DOHH2 (cell line): ENCODE measurements at regions not wholly inside any gene's neighbourhood (a gene's known extent, or its start where the extent isn't known, plus 50 kb on each side); places are given as distances from the start of the nearest gene placed in this dataset.

Source experiments
- H3F3A ChIP-seq: fragments of 200-600 bp; sonication (generic), shearing (Covaris generic); 2 replicates; pipeline ENCODE4 v1.6.0; 2016; ENCODE audit warnings: antibody characterized with exemption, mild to moderate bottlenecking; ENCODE audit not compliant: control insufficient read depth, insufficient read depth
- H3K27ac ChIP-seq: fragments of 200-600 bp; sonication (generic); 2 replicates; pipeline ENCODE4 v1.5.1; 2014; ENCODE audit warnings: low read depth, mild to moderate bottlenecking, low read length, moderate library complexity
- H3K27me3 ChIP-seq: fragments of 200-600 bp; sonication (generic); 2 replicates; pipeline ENCODE4 v1.6.1; 2014; ENCODE audit warnings: mild to moderate bottlenecking, low read length, mixed read lengths; ENCODE audit not compliant: control insufficient read depth
- H3K36me3 ChIP-seq: fragments of 200-600 bp; sonication (generic); 2 replicates; pipeline ENCODE4 v1.6.1; 2014; ENCODE audit warnings: mild to moderate bottlenecking, low read length, moderate library complexity, mixed read lengths; ENCODE audit not compliant: control insufficient read depth
- H3K4me1 ChIP-seq: fragments of 200-600 bp; sonication (generic); 2 replicates; pipeline ENCODE4 v1.6.1; 2014; ENCODE audit warnings: mild to moderate bottlenecking, low read length, mixed read lengths; ENCODE audit not compliant: control insufficient read depth
- H3K4me2 ChIP-seq: fragments of 200-600 bp; sonication (generic); 2 replicates; pipeline ENCODE4 v1.6.0; 2014; ENCODE audit warnings: mild to moderate bottlenecking, low read length, moderate library complexity
- H3K4me3 ChIP-seq: fragments of 200-600 bp; sonication (generic); 2 replicates; pipeline ENCODE4 v1.5.1; 2014; ENCODE audit warnings: mild to moderate bottlenecking, low read length, mixed read lengths
- H3K79me2 ChIP-seq: fragments of 200-600 bp; sonication (generic); 2 replicates; pipeline ENCODE4 v1.6.1; 2014; ENCODE audit warnings: mild to moderate bottlenecking, low read length, mixed read lengths; ENCODE audit not compliant: control insufficient read depth
- H3K9me2 ChIP-seq: fragments of 200-600 bp; sonication (generic); replicated peaks from 2 replicates; pipeline ENCODE4 v1.6.1; 2014; ENCODE audit warnings: mild to moderate bottlenecking, low read length, mixed read lengths; ENCODE audit not compliant: control insufficient read depth
- H3K9me3 ChIP-seq: fragments of 200-600 bp; sonication (generic); 2 replicates; pipeline ENCODE4 v1.6.1; 2014; ENCODE audit warnings: antibody characterized with exemption, low read length, mixed read lengths; ENCODE audit not compliant: control insufficient read depth, insufficient read depth
- H4K20me1 ChIP-seq: fragments of 200-600 bp; sonication (generic); 2 replicates; pipeline ENCODE4 v1.6.0; 2014; ENCODE audit warnings: low read depth, mild to moderate bottlenecking, antibody characterized with exemption, low read length, moderate library complexity; ENCODE audit not compliant: control insufficient read depth, insufficient read depth
- EZH2phosphoT487 ChIP-seq: fragments of 200-600 bp; sonication (generic); IDR thresholded peaks from 2 replicates; pipeline ENCODE4 v1.6.1; 2017; ENCODE audit warnings: borderline replicate concordance, mild to moderate bottlenecking, antibody characterized with exemption, low read length, moderate library complexity, mixed read lengths
- TF ChIP-seq, protein P1 (sequence below): fragments of 200-600 bp; sonication (generic); IDR thresholded peaks from one replicate; pipeline ENCODE4 v1.5.1; 2014; ENCODE audit warnings: antibody characterized with exemption, mild to moderate bottlenecking, low read depth, low read length; ENCODE audit not compliant: poor library complexity, severe bottlenecking

DNA sequence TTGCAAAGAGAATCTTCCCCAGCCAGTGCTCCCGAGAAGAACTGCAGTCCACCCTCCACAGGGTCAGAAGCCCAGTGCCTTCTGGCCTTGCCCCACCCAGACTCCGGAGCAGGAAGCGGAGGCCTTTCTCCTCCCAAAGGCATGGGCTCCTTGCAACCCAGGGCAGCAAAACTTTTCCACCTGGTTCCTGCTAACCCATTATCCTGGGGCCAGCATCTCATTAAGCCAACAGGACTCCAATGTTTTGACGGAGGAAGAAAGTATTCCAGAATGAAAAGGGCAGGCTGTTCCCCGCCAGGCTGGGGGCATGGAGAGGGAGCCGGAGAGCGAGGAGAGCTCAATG lies 88.1 kb downstream of the RTL6 start:
- Histone ChIP-seq H3K4me3 (no peak overlapping the region), H3F3A (no peaks in the 10 kb centered on the region), H3K9me2 (no peaks in the 10 kb centered on the region), H4K20me1 (no peaks in the 10 kb centered on the region), H3K4me1 (no peaks in the 10 kb centered on the region), H3K79me2 (no peaks in the 10 kb centered on the region), H3K27ac (no peak overlapping the region), H3K36me3 (no peaks in the 10 kb centered on the region), H3K9me3 (no peaks in the 10 kb centered on the region), H3K4me2 (no peak overlapping the region), H3K27me3 (no peaks in the 10 kb centered on the region)
- TF ChIP-seq, protein P1, sequence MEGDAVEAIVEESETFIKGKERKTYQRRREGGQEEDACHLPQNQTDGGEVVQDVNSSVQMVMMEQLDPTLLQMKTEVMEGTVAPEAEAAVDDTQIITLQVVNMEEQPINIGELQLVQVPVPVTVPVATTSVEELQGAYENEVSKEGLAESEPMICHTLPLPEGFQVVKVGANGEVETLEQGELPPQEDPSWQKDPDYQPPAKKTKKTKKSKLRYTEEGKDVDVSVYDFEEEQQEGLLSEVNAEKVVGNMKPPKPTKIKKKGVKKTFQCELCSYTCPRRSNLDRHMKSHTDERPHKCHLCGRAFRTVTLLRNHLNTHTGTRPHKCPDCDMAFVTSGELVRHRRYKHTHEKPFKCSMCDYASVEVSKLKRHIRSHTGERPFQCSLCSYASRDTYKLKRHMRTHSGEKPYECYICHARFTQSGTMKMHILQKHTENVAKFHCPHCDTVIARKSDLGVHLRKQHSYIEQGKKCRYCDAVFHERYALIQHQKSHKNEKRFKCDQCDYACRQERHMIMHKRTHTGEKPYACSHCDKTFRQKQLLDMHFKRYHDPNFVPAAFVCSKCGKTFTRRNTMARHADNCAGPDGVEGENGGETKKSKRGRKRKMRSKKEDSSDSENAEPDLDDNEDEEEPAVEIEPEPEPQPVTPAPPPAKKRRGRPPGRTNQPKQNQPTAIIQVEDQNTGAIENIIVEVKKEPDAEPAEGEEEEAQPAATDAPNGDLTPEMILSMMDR: no peak
- no peak for TF ChIP-seq EZH2phosphoT487

DNA sequence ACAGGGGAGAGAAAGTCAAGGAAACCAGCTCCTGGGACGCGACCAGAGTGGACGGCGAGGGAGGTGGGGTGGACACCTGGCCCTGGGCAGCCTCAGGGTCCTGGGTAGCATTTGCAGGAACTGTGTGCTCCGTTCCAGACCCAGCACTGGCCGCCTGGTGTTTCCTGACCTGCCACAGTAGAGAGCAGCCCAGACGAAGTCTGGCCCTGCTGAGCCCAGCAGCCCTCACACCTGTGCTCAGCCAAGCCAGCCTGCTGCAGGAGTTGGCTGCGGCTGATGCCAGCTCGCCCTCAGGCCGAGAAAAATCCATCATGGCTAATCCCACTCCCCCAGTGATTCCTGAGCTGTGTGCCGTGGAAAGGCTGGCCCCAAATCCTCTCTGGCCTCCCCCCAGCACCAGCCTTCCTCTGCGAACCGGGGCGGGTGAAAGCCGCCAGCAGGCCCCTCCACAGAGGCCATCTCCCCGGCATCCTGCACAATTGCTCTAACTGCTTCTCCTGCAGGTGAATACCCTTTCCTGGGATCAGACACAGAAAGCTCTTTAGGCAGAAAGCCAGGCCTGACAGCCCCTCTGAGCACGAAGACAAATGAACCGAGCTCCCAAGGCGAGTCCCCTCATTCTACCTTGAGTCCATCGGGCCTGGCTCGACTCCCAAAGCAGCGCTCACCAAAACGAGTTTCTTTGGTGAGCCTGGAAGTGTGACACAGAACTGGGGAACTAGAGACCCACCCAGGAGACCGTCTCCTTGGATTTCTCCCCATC lies 88.6 kb downstream of the RTL6 start:
- H3K36me3 ChIP-seq: no peaks in the 10 kb centered on the region
- H3K27me3 ChIP-seq: no peaks in the 10 kb centered on the region
- no peak overlapping the region for H3K27ac ChIP-seq
- no peak overlapping the region for H3K4me2 ChIP-seq
- no peaks in the 10 kb centered on the region for H3F3A ChIP-seq
- no peaks in the 10 kb centered on the region for H3K79me2 ChIP-seq
- H3K9me3 ChIP-seq: no peaks in the 10 kb centered on the region
- no peak overlapping the region for H3K4me3 ChIP-seq
- no peaks in the 10 kb centered on the region for H4K20me1 ChIP-seq
- H3K4me1 ChIP-seq: no peaks in the 10 kb centered on the region
- TF ChIP-seq, protein P1: no peak
- no peak for TF ChIP-seq EZH2phosphoT487
- no peaks in the 10 kb centered on the region for H3K9me2 ChIP-seq

- Histone ChIP-seq H3K4me2 (no peak overlapping the region), H3K4me3 (no peak overlapping the region), H3K27me3 (no peaks in the 10 kb centered on the region), H3K9me3 (no peaks in the 10 kb centered on the region), H4K20me1 (no peaks in the 10 kb centered on the region), H3K4me1 (no peaks in the 10 kb centered on the region), H3K27ac (no peak overlapping the region), H3K9me2 (no peaks in the 10 kb centered on the region), H3K36me3 (no peaks in the 10 kb centered on the region), H3F3A (no peaks in the 10 kb centered on the region), H3K79me2 (no peaks in the 10 kb centered on the region)
- no peak for TF ChIP-seq EZH2phosphoT487
- TF ChIP-seq, protein P1: no peak
Measured at GRCh38 chr22:44408829-44409192, 89.2 kb downstream of the RTL6 start.
